ENCODE measurements at regions not wholly inside any gene's neighbourhood (a gene's known extent, or its start where the extent isn't known, plus 50 kb on each side); places are given as distances from the start of the nearest gene placed in this dataset.

DNA sequence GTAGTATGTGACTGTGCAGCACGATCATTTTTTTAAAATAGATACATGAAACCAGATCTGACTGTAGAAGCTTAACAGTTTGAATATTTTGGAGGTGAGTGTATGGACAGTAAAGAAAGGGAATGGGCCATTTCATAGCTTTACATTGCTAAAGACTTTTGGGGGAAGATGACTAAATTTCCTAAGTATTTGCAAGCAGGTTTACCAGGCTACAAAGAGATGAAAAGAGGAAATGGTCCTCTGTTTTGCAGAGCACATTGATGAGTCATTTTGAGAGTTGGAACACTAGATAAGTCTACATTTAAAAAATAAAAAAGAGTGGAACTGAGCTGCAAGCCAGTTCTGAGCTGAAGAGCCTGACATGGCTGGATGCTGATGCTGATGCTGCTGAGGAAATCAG, 115.7 kb upstream of the LRATD1 start:
- DNase-seq (ENCODE audit: low spot score): no peak
- TF ChIP-seq, protein P1, sequence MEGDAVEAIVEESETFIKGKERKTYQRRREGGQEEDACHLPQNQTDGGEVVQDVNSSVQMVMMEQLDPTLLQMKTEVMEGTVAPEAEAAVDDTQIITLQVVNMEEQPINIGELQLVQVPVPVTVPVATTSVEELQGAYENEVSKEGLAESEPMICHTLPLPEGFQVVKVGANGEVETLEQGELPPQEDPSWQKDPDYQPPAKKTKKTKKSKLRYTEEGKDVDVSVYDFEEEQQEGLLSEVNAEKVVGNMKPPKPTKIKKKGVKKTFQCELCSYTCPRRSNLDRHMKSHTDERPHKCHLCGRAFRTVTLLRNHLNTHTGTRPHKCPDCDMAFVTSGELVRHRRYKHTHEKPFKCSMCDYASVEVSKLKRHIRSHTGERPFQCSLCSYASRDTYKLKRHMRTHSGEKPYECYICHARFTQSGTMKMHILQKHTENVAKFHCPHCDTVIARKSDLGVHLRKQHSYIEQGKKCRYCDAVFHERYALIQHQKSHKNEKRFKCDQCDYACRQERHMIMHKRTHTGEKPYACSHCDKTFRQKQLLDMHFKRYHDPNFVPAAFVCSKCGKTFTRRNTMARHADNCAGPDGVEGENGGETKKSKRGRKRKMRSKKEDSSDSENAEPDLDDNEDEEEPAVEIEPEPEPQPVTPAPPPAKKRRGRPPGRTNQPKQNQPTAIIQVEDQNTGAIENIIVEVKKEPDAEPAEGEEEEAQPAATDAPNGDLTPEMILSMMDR (IDR thresholded peaks at IDR 0.05): no peak
- no peak for ATAC-seq (ENCODE audit: low FRiP score)

DNA sequence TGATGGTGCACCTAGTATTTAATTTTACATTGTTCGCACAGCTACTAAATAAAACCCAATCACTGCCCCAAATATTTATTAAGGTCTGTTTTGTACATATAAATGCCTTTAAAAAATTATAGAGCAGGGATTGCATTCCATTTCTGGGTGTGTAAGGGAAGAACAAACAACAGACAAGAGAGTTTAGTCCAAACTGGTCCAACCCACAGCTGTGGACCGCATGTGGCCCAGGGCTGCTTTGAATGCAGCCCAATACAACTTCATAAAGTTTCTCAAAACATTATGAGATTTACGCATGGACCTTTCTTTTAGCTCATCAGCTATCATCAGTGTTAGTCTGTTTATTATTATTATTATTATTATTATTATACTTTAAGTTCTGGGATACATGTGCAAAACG, 114.8 kb upstream of the LRATD1 start:
- ATAC-seq (ENCODE audit: low FRiP score): no peak
- TF ChIP-seq, protein P1 (IDR thresholded peaks at IDR 0.05): no peak
- DNase-seq (ENCODE audit: low spot score): no peak

DNA sequence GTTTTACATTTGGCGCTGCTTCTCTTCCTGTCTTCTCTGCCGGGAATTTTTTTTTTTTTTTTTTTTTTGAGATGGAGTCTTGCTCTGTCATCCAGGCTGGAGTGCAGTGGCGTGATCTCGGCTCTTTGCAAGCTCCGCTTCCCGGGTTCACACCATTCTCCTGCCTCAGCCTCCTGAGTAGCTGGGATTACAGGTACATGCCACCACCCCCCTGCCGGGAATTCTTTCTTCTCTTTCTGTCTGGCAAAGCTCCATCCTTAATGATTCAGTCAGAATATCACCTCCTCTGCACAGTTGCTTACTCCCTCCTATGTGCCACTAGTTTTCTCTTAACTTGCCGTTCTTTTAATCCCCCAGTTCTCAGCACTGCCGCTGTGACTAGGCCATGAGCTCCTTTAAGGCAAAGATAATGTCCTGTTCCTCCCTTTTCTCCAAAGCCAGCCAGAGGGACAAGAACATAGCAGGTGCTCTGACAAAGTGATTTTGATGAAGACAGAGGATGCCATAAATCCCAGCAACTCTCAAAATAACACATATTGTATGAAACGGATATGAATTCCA, 112.1 kb upstream of the LRATD1 start:
- ATAC-seq (ENCODE audit: low FRiP score) (no peak), DNase-seq (ENCODE audit: low spot score) (no peak)
- TF ChIP-seq, protein P1 (IDR thresholded peaks at IDR 0.05): no peak

DNA sequence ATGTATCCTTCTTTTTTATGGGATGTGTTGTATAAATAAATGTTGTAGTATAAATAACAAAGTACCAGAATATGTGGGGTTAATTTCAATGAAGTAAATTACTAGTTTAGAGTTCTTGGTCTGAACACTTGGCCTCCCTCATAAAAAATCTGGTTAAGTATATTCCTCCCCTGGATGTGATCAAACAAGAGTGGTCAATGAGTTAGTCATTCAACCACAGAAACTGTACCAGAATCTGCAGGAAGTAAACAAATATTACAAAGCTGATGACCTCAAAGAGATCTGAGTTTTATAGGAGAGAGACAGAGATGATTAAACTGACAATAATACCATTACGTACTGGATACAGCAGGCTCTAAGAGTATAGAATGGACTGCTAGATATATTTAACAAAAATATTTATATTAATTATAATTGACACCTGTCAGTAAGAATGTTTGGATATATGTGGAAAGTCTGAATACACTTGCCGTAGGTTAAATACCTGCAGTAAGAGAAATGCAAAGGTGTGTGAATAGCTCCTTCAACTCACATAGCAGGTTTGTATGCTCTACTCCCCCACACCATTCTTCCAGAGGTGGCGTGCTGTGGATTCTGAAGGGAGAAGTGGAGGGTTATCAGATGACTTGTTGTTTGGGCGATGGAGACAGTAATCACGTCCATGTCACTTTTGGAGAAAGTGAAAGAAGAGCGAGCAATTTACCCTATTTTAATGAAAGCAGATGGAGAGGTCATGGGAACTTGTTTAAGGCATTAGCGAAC, 108.3 kb upstream of the LRATD1 start:
- no peak for ATAC-seq (ENCODE audit: low FRiP score)
- TF ChIP-seq, protein P1 (IDR thresholded peaks at IDR 0.05): no peak
- DNase-seq (ENCODE audit: low spot score): no peak

DNA sequence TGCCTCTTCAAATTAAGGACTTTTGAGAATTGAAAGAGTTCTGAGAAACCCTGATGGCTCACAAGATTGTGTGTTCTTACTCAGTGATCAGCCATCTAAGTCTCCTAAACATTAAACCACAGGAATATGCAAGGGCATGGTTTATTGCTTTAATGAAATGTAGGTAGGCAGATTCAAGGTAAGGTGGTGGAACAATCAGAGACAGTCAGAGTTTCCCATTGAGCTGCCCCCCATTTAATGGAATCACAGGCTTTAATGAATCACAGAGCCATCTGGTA, 107.8 kb upstream of the LRATD1 start:
- DNase-seq (ENCODE audit: low spot score) (no peak), ATAC-seq (ENCODE audit: low FRiP score) (no peak)
- TF ChIP-seq, protein P1 (IDR thresholded peaks at IDR 0.05): no peak

DNA sequence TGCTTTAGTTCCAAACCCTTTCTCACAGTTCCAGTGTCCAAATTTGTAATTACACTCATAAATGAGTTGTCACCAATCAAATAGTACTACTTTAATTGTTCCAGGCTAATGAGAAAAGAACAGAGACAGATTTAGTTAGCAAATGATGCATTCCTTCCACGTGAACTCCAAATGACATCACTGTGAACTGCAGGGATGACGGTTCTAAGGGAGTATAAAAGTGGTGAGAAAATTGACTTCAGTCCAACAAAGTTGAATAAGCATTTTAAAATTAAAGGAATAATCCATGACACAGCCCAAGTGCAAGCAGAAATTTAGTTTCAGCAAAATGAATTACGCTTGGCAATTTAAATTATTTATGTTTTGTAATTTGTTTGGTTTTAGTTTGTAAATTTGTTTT, 102.0 kb upstream of the LRATD1 start:
- ATAC-seq (ENCODE audit: low FRiP score) (no peak), DNase-seq (ENCODE audit: low spot score) (no peak)
- TF ChIP-seq, protein P1 (IDR thresholded peaks at IDR 0.05): no peak

DNA sequence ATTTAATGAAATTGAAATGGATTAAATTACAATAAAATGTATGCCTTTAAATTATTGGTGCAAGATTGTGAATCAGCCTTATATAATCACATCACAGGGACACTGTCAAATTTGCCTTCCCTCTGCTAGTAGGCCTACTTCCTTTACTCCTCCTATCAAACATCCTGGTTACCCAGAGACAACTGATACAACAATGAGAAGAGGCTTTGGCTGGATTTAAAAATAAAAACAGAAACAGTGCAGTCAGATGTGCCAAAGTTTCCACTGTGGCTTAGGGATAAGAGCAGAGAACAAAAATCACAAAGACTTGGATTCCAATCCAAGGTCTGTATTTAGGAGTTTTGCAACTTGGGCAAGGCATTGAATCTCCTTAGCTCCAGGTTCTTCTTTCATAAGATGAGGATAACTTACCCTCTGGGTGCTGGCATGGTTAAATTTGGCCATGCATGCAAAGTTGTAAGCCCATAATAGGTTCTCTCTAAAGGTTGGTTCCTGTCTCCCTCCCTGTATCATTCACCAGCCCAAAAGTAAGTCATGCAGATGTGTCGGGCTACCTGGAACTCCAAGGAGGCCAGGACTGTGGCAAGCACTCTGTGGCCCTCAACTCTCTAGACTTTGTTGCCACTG, 99.3 kb upstream of the LRATD1 start:
- DNase-seq (ENCODE audit: low spot score) (no peak), ATAC-seq (ENCODE audit: low FRiP score) (no peak)
- TF ChIP-seq, protein P1 (IDR thresholded peaks at IDR 0.05): no peak

All from omental fat pad (tissue), 3 donors.